WERI-Rb-1 (cell line): ENCODE measurements at regions not wholly inside any gene's neighbourhood (a gene's known extent, or its start where the extent isn't known, plus 50 kb on each side); places are given as distances from the start of the nearest gene placed in this dataset.

Experiments used
- DNase-seq: peaks from one replicate; pipeline ENCODE4 v3.0.0-alpha.2; 2020
- H3K27ac ChIP-seq: fragments of 250-450 bp; sonication (Bioruptor Pico); 2 replicates; pipeline ENCODE4 v1.5.1; 2020; ENCODE audit warnings: mild to moderate bottlenecking, moderate library complexity
- H3K27me3 ChIP-seq: fragments of 250-450 bp; sonication (Bioruptor Pico); 2 replicates; pipeline ENCODE4 v1.5.1; 2021; ENCODE audit warnings: mild to moderate bottlenecking, low read depth, moderate library complexity; ENCODE audit not compliant: insufficient read depth, severe bottlenecking
- H3K36me3 ChIP-seq: fragments of 250-450 bp; sonication (Bioruptor Pico); 2 replicates; pipeline ENCODE4 v1.5.1; 2020; ENCODE audit warnings: mild to moderate bottlenecking, moderate library complexity
- H3K4me3 ChIP-seq: 2 replicates; pipeline ENCODE4 v1.5.1; 2011; ENCODE audit warnings: low read depth, mild to moderate bottlenecking, control low read depth, low read length
- H3K9me3 ChIP-seq: fragments of 250-450 bp; sonication (Bioruptor Pico); 2 replicates; pipeline ENCODE4 v1.5.1; 2021; ENCODE audit warnings: mild to moderate bottlenecking, moderate library complexity; ENCODE audit not compliant: severe bottlenecking
- CTCF ChIP-seq: IDR thresholded peaks from 2 replicates; pipeline ENCODE4 v1.5.1; 2011; ENCODE audit warnings: low read depth, mild to moderate bottlenecking, control low read depth, inconsistent platforms, low read length

GRCh38 chr22:26115266-26115665 lies 54.0 kb upstream of the SEZ6L start:
- H3K27me3 ChIP-seq, result no peaks in the 10 kb centered on the region
- TF ChIP-seq CTCF, result no peak
- H3K36me3 ChIP-seq, result no peaks in the 10 kb centered on the region
- no peak overlapping the region for H3K4me3 ChIP-seq
- H3K9me3 ChIP-seq, result peaks cover 4% of the 10 kb centered on the region
- H3K27ac ChIP-seq, result no peak overlapping the region
- DNase-seq, result no peak
